ENCODE measurements at regions not wholly inside any gene's neighbourhood (a gene's known extent, or its start where the extent isn't known, plus 50 kb on each side); places are given as distances from the start of the nearest gene placed in this dataset.
"Not testable (repeated sequence)": the region's sequence is repeated elsewhere in the genome, so short reads cannot be mapped to it uniquely, and the experiment has no call there.

GRCh38 chr9:62810811-62811315, 1621.0 kb downstream of the SPATA31A7 start:
- H3K79me2 ChIP-seq (ENCODE audit: control insufficient read depth in 1 of 2, insufficient read depth in 2 of 2, low read length in 2 of 2); H3K23me2 ChIP-seq (ENCODE audit: low read depth, low read length); H3K36me3 ChIP-seq (ENCODE audit: control insufficient read depth in 2 of 4, insufficient read depth in 4 of 4, low read length in 3 of 4); H3K9me3 ChIP-seq (ENCODE audit: insufficient read depth in 2 of 2, low read depth in 1 of 2, low read length in 1 of 2); H2AK5ac ChIP-seq (ENCODE audit: low read depth, low read length); H2BK15ac ChIP-seq (ENCODE audit: low read length); H3K9ac ChIP-seq (replicated peaks in 1 of 4; ENCODE audit: extremely low read depth in 1 of 4, low read depth in 3 of 4, low read length in 3 of 4); H2AFZ ChIP-seq (ENCODE audit: low read length); H2BK20ac ChIP-seq (ENCODE audit: low read length); H3K56ac ChIP-seq (replicated peaks; ENCODE audit: insufficient read length, low read depth, low read length); H2BK12ac ChIP-seq (ENCODE audit: low read depth, low read length); H4K20me1 ChIP-seq (replicated peaks in 1 of 2; ENCODE audit: control insufficient read depth in 1 of 2, insufficient read depth in 2 of 2, low read length in 2 of 2); POLR2A ChIA-PET (ENCODE audit: partially characterized antibody); H4K8ac ChIP-seq (ENCODE audit: extremely low read depth, insufficient read depth, low read length); H2BK120ac ChIP-seq (replicated peaks; ENCODE audit: low read depth, low read length); H2BK5ac ChIP-seq (ENCODE audit: low read depth, low read length); H3K4me2 ChIP-seq (ENCODE audit: insufficient read depth in 1 of 2, low read depth in 2 of 2, low read length in 2 of 2); DNase-seq (ENCODE audit: low read depth in 1 of 2, low spot score in 2 of 2); H3K23ac ChIP-seq (ENCODE audit: insufficient read length); FAIRE-seq; H3K4me3 ChIP-seq (ENCODE audit: extremely low read depth in 1 of 4, insufficient read depth in 2 of 4, low read depth in 3 of 4, low read length in 4 of 4); H3K4ac ChIP-seq (replicated peaks; ENCODE audit: insufficient read length, low read depth, low read length); H4K91ac ChIP-seq (replicated peaks; ENCODE audit: insufficient read length, low read length); H3K4me1 ChIP-seq (replicated peaks in 1 of 4; ENCODE audit: control insufficient read depth in 3 of 4, insufficient read depth in 4 of 4, low read length in 3 of 4); H3K79me1 ChIP-seq (ENCODE audit: low read depth, low read length); H3K18ac ChIP-seq (ENCODE audit: extremely low read depth, low read length); H3K27ac ChIP-seq (ENCODE audit: low read depth, low read length); H3K14ac ChIP-seq (ENCODE audit: insufficient read length); CTCF ChIA-PET (ENCODE audit: partially characterized antibody); H4K5ac ChIP-seq (ENCODE audit: insufficient read length, low read depth, low read length): not testable (repeated sequence)
- 82% methylated on average over 5 of the region's 5 CpGs; no CpG with 5 or more reads in 1 of the 2 experiments for WGBS, 2 experiments (ENCODE audit: extremely low coverage in 1 of 2, insufficient coverage in 1 of 2, insufficient read length in 1 of 2, insufficient replicate concordance in 2 of 2, low coverage in 1 of 2, low lambda C conversion rate in 2 of 2, missing lambda C conversion rate in 1 of 2)
- H3K27me3 ChIP-seq (replicated peaks in 1 of 4; ENCODE audit: control insufficient read depth in 3 of 4, extremely low read depth in 1 of 4, insufficient read depth in 3 of 4, low read length in 3 of 4), result peaks cover 8 to 32% (median 21%) of the 10 kb centered on the region in 4 experiments

GRCh38 chr9:62815436-62815835, 1625.6 kb downstream of the SPATA31A7 start:
- H3K14ac ChIP-seq (ENCODE audit: insufficient read length); H3K36me3 ChIP-seq (ENCODE audit: control insufficient read depth in 2 of 4, insufficient read depth in 4 of 4, low read length in 3 of 4); DNase-seq (ENCODE audit: low read depth in 1 of 2, low spot score in 2 of 2); H3K4me3 ChIP-seq (ENCODE audit: extremely low read depth in 1 of 4, insufficient read depth in 2 of 4, low read depth in 3 of 4, low read length in 4 of 4); H2BK5ac ChIP-seq (ENCODE audit: low read depth, low read length); H3K9ac ChIP-seq (replicated peaks in 1 of 4; ENCODE audit: extremely low read depth in 1 of 4, low read depth in 3 of 4, low read length in 3 of 4); H2BK12ac ChIP-seq (ENCODE audit: low read depth, low read length); H2BK120ac ChIP-seq (replicated peaks; ENCODE audit: low read depth, low read length); FAIRE-seq; H4K91ac ChIP-seq (replicated peaks; ENCODE audit: insufficient read length, low read length); H3K18ac ChIP-seq (ENCODE audit: extremely low read depth, low read length); H4K5ac ChIP-seq (ENCODE audit: insufficient read length, low read depth, low read length); H2AFZ ChIP-seq (ENCODE audit: low read length); H4K8ac ChIP-seq (ENCODE audit: extremely low read depth, insufficient read depth, low read length); H3K9me3 ChIP-seq (ENCODE audit: insufficient read depth in 2 of 2, low read depth in 1 of 2, low read length in 1 of 2); H3K27ac ChIP-seq (ENCODE audit: low read depth, low read length); H3K4ac ChIP-seq (replicated peaks; ENCODE audit: insufficient read length, low read depth, low read length); H3K23ac ChIP-seq (ENCODE audit: insufficient read length); H3K4me1 ChIP-seq (replicated peaks in 1 of 4; ENCODE audit: control insufficient read depth in 3 of 4, insufficient read depth in 4 of 4, low read length in 3 of 4); POLR2A ChIA-PET (ENCODE audit: partially characterized antibody); H3K56ac ChIP-seq (replicated peaks; ENCODE audit: insufficient read length, low read depth, low read length); H3K4me2 ChIP-seq (ENCODE audit: insufficient read depth in 1 of 2, low read depth in 2 of 2, low read length in 2 of 2); H2BK15ac ChIP-seq (ENCODE audit: low read length); H3K23me2 ChIP-seq (ENCODE audit: low read depth, low read length); CTCF ChIA-PET (ENCODE audit: partially characterized antibody); H4K20me1 ChIP-seq (replicated peaks in 1 of 2; ENCODE audit: control insufficient read depth in 1 of 2, insufficient read depth in 2 of 2, low read length in 2 of 2); H3K79me2 ChIP-seq (ENCODE audit: control insufficient read depth in 1 of 2, insufficient read depth in 2 of 2, low read length in 2 of 2); H2BK20ac ChIP-seq (ENCODE audit: low read length); H2AK5ac ChIP-seq (ENCODE audit: low read depth, low read length); H3K79me1 ChIP-seq (ENCODE audit: low read depth, low read length): not testable (repeated sequence)
- peaks cover 7 to 26% (median 18%) of the 10 kb centered on the region in 4 experiments for H3K27me3 ChIP-seq (replicated peaks in 1 of 4; ENCODE audit: control insufficient read depth in 3 of 4, extremely low read depth in 1 of 4, insufficient read depth in 3 of 4, low read length in 3 of 4)
- 41% methylated on average over 1 of the region's 1 CpG; no CpG with 5 or more reads in 1 of the 2 experiments for whole genome bisulfite sequencing, 2 experiments (ENCODE audit: extremely low coverage in 1 of 2, insufficient coverage in 1 of 2, insufficient read length in 1 of 2, insufficient replicate concordance in 2 of 2, low coverage in 1 of 2, low lambda C conversion rate in 2 of 2, missing lambda C conversion rate in 1 of 2)
